ENCODE measurements at regions not wholly inside any gene's neighbourhood (a gene's known extent, or its start where the extent isn't known, plus 50 kb on each side); places are given as distances from the start of the nearest gene placed in this dataset.

- TF ChIP-seq, protein P1, sequence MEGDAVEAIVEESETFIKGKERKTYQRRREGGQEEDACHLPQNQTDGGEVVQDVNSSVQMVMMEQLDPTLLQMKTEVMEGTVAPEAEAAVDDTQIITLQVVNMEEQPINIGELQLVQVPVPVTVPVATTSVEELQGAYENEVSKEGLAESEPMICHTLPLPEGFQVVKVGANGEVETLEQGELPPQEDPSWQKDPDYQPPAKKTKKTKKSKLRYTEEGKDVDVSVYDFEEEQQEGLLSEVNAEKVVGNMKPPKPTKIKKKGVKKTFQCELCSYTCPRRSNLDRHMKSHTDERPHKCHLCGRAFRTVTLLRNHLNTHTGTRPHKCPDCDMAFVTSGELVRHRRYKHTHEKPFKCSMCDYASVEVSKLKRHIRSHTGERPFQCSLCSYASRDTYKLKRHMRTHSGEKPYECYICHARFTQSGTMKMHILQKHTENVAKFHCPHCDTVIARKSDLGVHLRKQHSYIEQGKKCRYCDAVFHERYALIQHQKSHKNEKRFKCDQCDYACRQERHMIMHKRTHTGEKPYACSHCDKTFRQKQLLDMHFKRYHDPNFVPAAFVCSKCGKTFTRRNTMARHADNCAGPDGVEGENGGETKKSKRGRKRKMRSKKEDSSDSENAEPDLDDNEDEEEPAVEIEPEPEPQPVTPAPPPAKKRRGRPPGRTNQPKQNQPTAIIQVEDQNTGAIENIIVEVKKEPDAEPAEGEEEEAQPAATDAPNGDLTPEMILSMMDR (conservative IDR thresholded peaks at IDR 0.05 in 1 of 2, IDR thresholded peaks at IDR 0.05 in 1 of 2; ENCODE audit: low read depth in 1 of 2, low read length in 2 of 2), result no peak
- no peak for TF ChIP-seq EZH2 (IDR thresholded peaks at IDR 0.05; ENCODE audit: low read length, missing control alignments)
Measured at GRCh38 chr14:105925615-105926372, 399.4 kb downstream of the TMEM121 start.
